OCI-LY1 (cell line): ENCODE measurements at regions not wholly inside any gene's neighbourhood (a gene's known extent, or its start where the extent isn't known, plus 50 kb on each side); places are given as distances from the start of the nearest gene placed in this dataset.

Experiments
- CTCF ChIP-seq: fragments of 200-600 bp; sonication (generic), shearing (Covaris generic); IDR thresholded peaks from 2 replicates; pipeline ENCODE4 v1.5.1; 2017; ENCODE audit warnings: mild to moderate bottlenecking, antibody characterized with exemption, low read length, moderate library complexity, mixed read lengths
- EZH2 ChIP-seq: fragments of 200-600 bp; sonication (generic), shearing (Covaris generic); IDR thresholded peaks from 2 replicates; pipeline ENCODE4 v1.8.0; 2017; ENCODE audit warnings: borderline replicate concordance, mixed run types, mild to moderate bottlenecking, antibody characterized with exemption, low read length, moderate library complexity, mixed read lengths

DNA sequence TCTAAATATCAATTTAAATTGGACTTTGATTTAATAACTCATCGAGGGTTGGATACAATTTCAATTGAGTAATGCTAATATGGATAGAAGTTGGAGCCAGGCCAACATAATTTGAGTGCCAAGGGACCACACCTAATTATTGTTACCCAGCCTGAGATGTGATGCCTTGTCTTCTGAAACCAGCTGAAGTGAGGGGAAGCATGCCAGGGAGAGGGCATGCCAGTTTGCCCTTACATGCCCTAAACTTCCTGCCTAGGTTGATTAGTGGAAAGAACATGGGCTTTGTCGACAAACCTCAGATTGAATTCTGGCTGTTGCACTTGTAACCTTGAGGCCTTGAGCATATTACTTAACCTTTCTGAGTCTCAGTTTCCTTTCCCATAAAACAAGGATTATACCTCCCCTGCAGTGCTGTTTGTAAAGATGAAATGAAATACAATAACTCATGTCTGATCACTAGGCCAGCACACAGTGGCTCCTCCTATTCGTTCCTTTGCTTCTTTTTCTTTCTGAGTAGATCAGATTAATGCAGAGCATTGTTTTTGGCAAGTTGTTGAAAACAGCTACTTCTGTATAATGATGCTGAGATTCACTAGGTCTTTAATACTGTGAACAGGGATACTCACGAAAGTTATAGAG is 412.8 kb downstream of the TLE4 start:
- no peak for TF ChIP-seq EZH2
- TF ChIP-seq CTCF, result no peak
